GM20000 (cell line): ENCODE measurements at regions not wholly inside any gene's neighbourhood (a gene's known extent, or its start where the extent isn't known, plus 50 kb on each side); places are given as distances from the start of the nearest gene placed in this dataset.

Experiments used
- DNase-seq: peaks from one replicate; pipeline ENCODE4 v3.0.0; 2012; ENCODE audit warnings: low spot score
- TF ChIP-seq, protein P1 (sequence below): IDR thresholded peaks from 2 replicates; pipeline ENCODE4 v1.5.1; 2012; ENCODE audit warnings: mild to moderate bottlenecking, control low read depth; ENCODE audit errors: extremely low read depth, missing control alignments

DNA sequence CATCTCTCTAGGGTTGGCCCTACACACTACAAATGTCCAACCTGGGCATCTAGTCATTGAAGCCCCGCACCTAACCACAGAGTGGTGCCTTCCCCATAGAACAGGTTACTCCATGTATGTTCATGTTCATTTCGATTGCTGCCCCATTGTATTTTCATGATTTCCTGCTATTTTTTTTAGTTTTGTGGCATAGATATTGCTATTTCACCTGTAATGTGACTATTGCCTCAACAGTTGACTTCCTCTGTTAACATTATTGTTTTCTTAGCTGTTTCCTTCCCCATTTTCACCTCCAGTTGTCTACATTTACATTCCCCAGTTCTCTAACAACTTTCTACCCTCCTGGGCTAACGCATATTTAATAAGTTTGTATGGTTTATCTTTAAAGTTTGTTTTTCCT lies 137.7 kb upstream of the RBMS3 start:
- TF ChIP-seq, protein P1, sequence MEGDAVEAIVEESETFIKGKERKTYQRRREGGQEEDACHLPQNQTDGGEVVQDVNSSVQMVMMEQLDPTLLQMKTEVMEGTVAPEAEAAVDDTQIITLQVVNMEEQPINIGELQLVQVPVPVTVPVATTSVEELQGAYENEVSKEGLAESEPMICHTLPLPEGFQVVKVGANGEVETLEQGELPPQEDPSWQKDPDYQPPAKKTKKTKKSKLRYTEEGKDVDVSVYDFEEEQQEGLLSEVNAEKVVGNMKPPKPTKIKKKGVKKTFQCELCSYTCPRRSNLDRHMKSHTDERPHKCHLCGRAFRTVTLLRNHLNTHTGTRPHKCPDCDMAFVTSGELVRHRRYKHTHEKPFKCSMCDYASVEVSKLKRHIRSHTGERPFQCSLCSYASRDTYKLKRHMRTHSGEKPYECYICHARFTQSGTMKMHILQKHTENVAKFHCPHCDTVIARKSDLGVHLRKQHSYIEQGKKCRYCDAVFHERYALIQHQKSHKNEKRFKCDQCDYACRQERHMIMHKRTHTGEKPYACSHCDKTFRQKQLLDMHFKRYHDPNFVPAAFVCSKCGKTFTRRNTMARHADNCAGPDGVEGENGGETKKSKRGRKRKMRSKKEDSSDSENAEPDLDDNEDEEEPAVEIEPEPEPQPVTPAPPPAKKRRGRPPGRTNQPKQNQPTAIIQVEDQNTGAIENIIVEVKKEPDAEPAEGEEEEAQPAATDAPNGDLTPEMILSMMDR: no peak
- no peak for DNase-seq

DNA sequence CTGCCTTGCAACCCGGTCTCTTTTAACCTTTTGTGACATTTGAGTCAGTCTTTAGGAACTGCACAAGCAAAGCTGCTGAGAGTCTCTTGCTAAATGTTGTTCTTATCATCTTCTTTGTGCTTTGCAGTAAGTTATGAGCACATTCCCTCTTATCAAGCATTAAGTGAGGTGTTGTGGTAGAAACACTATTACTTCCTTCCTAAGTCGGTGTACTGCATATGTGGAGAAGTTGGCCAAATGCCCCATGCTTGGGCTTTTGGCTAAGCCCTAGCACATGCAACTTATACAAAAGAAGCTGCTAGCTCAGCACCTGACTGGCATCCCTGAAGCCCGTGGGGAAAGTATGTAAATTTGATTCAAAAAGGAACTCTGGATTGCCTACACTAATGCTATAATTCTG lies 136.5 kb upstream of the RBMS3 start:
- DNase-seq: no peak
- TF ChIP-seq, protein P1: no peak

GRCh38 chr3:29144807-29145206 lies 136.1 kb upstream of the RBMS3 start:
- DNase-seq: no peak
- TF ChIP-seq, protein P1: no peak

GRCh38 chr3:29145360-29145759 lies 135.5 kb upstream of the RBMS3 start:
- TF ChIP-seq, protein P1: no peak
- DNase-seq: no peak

GRCh38 chr3:29152379-29152778 lies 128.5 kb upstream of the RBMS3 start:
- TF ChIP-seq, protein P1: no peak
- DNase-seq: no peak

GRCh38 chr3:29153811-29154210 lies 127.1 kb upstream of the RBMS3 start:
- no peak for DNase-seq

DNA sequence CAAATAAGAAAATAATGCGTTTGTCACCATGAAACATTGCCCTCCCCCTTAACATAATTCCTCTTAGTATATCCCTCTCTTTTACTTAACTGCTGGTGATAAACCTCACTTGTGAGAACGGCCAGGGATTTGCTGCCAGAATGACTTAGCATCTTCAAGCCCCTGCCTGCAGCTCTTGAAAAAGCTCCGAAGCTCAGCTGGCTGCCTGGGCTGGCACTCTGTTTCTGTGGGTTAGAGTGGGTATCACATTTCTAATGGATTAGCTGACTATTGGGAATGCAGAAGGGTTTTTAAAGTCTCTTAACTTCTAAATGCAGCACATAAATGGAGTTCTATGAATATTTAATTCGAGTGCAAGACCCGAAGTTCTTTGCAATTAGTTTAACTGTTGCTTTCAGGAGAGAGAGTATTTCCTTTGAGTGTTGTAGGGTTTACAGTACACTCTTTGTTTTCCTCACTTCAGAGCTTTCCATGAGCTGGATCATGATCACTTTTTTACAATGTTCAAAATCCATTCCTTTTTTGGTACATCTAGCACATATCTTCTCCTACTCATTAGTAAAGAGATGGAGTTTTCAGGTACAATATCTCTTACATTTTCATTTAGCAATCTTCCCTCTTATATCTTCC lies 124.7 kb upstream of the RBMS3 start:
- TF ChIP-seq, protein P1: no peak
- no peak for DNase-seq

More at GRCh38 chr3:29153811-29154210, 127.1 kb upstream of the RBMS3 start:
- TF ChIP-seq, protein P1: no peak
